Neural progenitor cell (in vitro differentiated cells): ENCODE measurements at regions not wholly inside any gene's neighbourhood (a gene's known extent, or its start where the extent isn't known, plus 50 kb on each side); places are given as distances from the start of the nearest gene placed in this dataset.

Source experiments
- DNase-seq: peaks from one replicate; pipeline ENCODE4 v3.0.0-alpha.2; 2016; ENCODE audit warnings: low spot score
- H2AFZ ChIP-seq: fragments of 200-600 bp; sonication (generic); replicated peaks from 2 replicates; pipeline ENCODE4 v1.6.1; 2016; ENCODE audit warnings: antibody characterized with exemption
- H3F3A ChIP-seq: fragments of 200-600 bp; sonication (generic); 2 replicates; pipeline ENCODE4 v1.6.1; 2016; ENCODE audit warnings: antibody characterized with exemption, low read depth
- H3K27ac ChIP-seq: fragments of 200-600 bp; sonication (generic); 2 replicates; pipeline ENCODE4 v1.5.1; 2016; ENCODE audit warnings: mild to moderate bottlenecking
- H3K27me3 ChIP-seq: fragments of 200-600 bp; sonication (generic); 2 replicates; pipeline ENCODE4 v1.6.1; 2016; ENCODE audit warnings: mild to moderate bottlenecking, moderate library complexity
- H3K36me3 ChIP-seq: fragments of 200-600 bp; sonication (generic); 2 replicates; pipeline ENCODE4 v1.5.1; 2016
- H3K4me1 ChIP-seq: fragments of 200-600 bp; sonication (generic); 2 replicates; pipeline ENCODE4 v1.6.1; 2016; ENCODE audit warnings: mixed run types
- H3K4me2 ChIP-seq: fragments of 200-600 bp; sonication (generic); 2 replicates; pipeline ENCODE4 v1.6.1; 2016
- H3K4me3 ChIP-seq: fragments of 200-600 bp; sonication (generic); 2 replicates; pipeline ENCODE4 v1.5.1; 2016
- H3K79me2 ChIP-seq: fragments of 200-600 bp; sonication (generic); 2 replicates; pipeline ENCODE4 v1.6.1; 2016; ENCODE audit warnings: low read depth
- H3K9ac ChIP-seq: fragments of 200-600 bp; sonication (generic); 2 replicates; pipeline ENCODE4 v1.6.1; 2016
- H3K9me3 ChIP-seq: fragments of 200-600 bp; sonication (generic); 2 replicates; pipeline ENCODE4 v1.5.1; 2016; ENCODE audit warnings: low read depth
- H4K20me1 ChIP-seq: fragments of 200-600 bp; sonication (generic); 2 replicates; pipeline ENCODE4 v1.6.1; 2016; ENCODE audit warnings: low read depth
- H3K27ac Mint-ChIP-seq: 3 replicates; pipeline ENCODE4 v1.8.0; 2021; ENCODE audit warnings: mixed read lengths
- H3K27me3 Mint-ChIP-seq: 2 replicates; pipeline ENCODE4 v1.8.0; 2022; ENCODE audit warnings: low read depth, mild to moderate bottlenecking, inconsistent platforms, moderate library complexity, mixed read lengths; ENCODE audit not compliant: insufficient read depth
- H3K36me3 Mint-ChIP-seq: 3 replicates; pipeline ENCODE4 v1.8.0; 2021; ENCODE audit warnings: mixed read lengths
- H3K4me1 Mint-ChIP-seq: 3 replicates; pipeline ENCODE4 v1.8.0; 2021; ENCODE audit warnings: mixed read lengths
- H3K4me3 Mint-ChIP-seq: 3 replicates; pipeline ENCODE4 v1.8.0; 2021; ENCODE audit warnings: mild to moderate bottlenecking, moderate library complexity, mixed read lengths
- H3K9me3 Mint-ChIP-seq: 3 replicates; pipeline ENCODE4 v1.8.0; 2020; ENCODE audit warnings: mixed read lengths
- EZH2 ChIP-seq: fragments of 200-600 bp; sonication (generic); IDR thresholded peaks from 2 replicates; pipeline ENCODE4 v1.6.1; 2017; ENCODE audit warnings: antibody characterized with exemption, mild to moderate bottlenecking, moderate library complexity
- EZH2phosphoT487 ChIP-seq: fragments of 200-600 bp; sonication (generic); IDR thresholded peaks from 2 replicates; pipeline ENCODE4 v1.6.1; 2017; ENCODE audit warnings: antibody characterized with exemption
- TF ChIP-seq, protein P1 (sequence below): fragments of 200-600 bp; sonication (generic); IDR thresholded peaks from 2 replicates; pipeline ENCODE4 v1.5.1; 2017; ENCODE audit warnings: antibody characterized with exemption, mild to moderate bottlenecking

- Histone ChIP-seq H3F3A (no peaks in the 10 kb centered on the region), H3K9ac (no peak overlapping the region), H3K4me2 (no peak overlapping the region), H3K79me2 (no peaks in the 10 kb centered on the region), H3K4me1 (no peaks in the 10 kb centered on the region), H2AFZ (no peak overlapping the region), H3K9me3 (no peaks in the 10 kb centered on the region), H3K27ac (no peak overlapping the region), H4K20me1 (no peaks in the 10 kb centered on the region), H3K4me3 (no peak overlapping the region), H3K36me3 (no peaks in the 10 kb centered on the region), H3K27me3 (no peaks in the 10 kb centered on the region)
- Mint-ChIP-seq H3K27me3 (no peaks in the 10 kb centered on the region), H3K4me1 (no peaks in the 10 kb centered on the region), H3K4me3 (no peak overlapping the region), H3K27ac (no peak overlapping the region), H3K36me3 (no peaks in the 10 kb centered on the region), H3K9me3 (peaks cover 7% of the 10 kb centered on the region)
- no peak for TF ChIP-seq EZH2
- TF ChIP-seq, protein P1, sequence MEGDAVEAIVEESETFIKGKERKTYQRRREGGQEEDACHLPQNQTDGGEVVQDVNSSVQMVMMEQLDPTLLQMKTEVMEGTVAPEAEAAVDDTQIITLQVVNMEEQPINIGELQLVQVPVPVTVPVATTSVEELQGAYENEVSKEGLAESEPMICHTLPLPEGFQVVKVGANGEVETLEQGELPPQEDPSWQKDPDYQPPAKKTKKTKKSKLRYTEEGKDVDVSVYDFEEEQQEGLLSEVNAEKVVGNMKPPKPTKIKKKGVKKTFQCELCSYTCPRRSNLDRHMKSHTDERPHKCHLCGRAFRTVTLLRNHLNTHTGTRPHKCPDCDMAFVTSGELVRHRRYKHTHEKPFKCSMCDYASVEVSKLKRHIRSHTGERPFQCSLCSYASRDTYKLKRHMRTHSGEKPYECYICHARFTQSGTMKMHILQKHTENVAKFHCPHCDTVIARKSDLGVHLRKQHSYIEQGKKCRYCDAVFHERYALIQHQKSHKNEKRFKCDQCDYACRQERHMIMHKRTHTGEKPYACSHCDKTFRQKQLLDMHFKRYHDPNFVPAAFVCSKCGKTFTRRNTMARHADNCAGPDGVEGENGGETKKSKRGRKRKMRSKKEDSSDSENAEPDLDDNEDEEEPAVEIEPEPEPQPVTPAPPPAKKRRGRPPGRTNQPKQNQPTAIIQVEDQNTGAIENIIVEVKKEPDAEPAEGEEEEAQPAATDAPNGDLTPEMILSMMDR = no peak
- no peak for TF ChIP-seq EZH2phosphoT487
- peak; percentile 23 for DNase-seq
Observed at GRCh38 chr20:40370800-40371199, 318.2 kb downstream of the MAFB start.

DNA sequence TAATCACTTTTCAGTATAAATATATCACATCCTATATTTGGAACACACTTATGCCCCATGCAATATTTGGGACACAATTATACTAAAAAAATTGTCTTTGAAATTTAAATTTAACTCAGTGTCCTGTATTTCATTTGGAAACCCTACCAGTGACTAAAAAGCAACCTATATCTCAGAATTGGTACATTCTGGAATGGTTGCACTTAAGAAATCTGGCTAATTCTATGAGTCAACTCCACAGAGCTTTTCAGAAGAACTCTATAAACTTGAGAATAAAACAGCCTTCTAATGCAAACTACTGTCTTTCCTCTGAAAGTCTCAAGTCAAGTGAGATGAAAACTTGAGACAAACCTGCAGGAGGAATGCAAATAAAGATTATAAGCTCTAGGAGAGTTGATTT is 320.2 kb downstream of the MAFB start:
- Histone ChIP-seq H3K79me2 (no peaks in the 10 kb centered on the region), H3K4me2 (no peak overlapping the region), H2AFZ (no peak overlapping the region), H3K4me3 (no peak overlapping the region), H3K36me3 (no peaks in the 10 kb centered on the region), H3K27me3 (no peaks in the 10 kb centered on the region), H3K4me1 (no peaks in the 10 kb centered on the region), H4K20me1 (no peaks in the 10 kb centered on the region), H3K9me3 (no peaks in the 10 kb centered on the region), H3F3A (no peaks in the 10 kb centered on the region), H3K9ac (no peak overlapping the region), H3K27ac (no peak overlapping the region)
- H3K4me3 Mint-ChIP-seq = no peak overlapping the region
- no peak for TF ChIP-seq EZH2phosphoT487
- no peaks in the 10 kb centered on the region for H3K27me3 Mint-ChIP-seq
- no peak overlapping the region for H3K27ac Mint-ChIP-seq
- H3K36me3 Mint-ChIP-seq = no peaks in the 10 kb centered on the region
- no peak for DNase-seq
- H3K4me1 Mint-ChIP-seq = no peaks in the 10 kb centered on the region
- no peaks in the 10 kb centered on the region for H3K9me3 Mint-ChIP-seq

DNA sequence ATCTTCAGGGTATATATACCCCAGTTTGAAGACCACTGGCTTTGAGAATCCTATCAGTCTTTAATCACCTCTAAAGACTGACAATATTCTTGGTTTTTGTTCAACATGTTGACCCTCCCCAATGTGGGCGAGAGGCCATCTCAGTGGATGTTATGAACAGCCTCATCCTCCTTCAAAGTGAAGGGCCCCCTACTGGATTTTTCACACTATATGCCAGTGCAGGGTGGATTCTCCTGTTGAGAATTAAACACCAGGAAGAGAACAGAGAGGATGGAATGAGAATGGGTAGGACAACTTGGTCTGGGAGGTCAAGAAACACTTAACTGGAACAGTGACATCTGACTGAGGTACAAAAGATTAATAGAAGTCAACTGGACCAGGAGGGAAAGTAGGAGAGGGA is 327.1 kb downstream of the MAFB start:
- no peak for DNase-seq
- no peak overlapping the region for H3K4me2 ChIP-seq
- Mint-ChIP-seq H3K27me3 (peaks cover 5% of the 10 kb centered on the region), H3K27ac (no peak overlapping the region), H3K9me3 (no peaks in the 10 kb centered on the region), H3K4me3 (no peak overlapping the region), H3K36me3 (no peaks in the 10 kb centered on the region), H3K4me1 (no peaks in the 10 kb centered on the region)
- no peak overlapping the region for H3K4me3 ChIP-seq
- H3K27ac ChIP-seq = no peak overlapping the region
- TF ChIP-seq EZH2phosphoT487 (no peak), EZH2 (no peak)
- TF ChIP-seq, protein P1 = no peak
- no peaks in the 10 kb centered on the region for H3F3A ChIP-seq
- H3K79me2 ChIP-seq = no peaks in the 10 kb centered on the region
- H2AFZ ChIP-seq = no peak overlapping the region
- no peaks in the 10 kb centered on the region for H4K20me1 ChIP-seq
- no peaks in the 10 kb centered on the region for H3K27me3 ChIP-seq
- no peaks in the 10 kb centered on the region for H3K9me3 ChIP-seq
- no peaks in the 10 kb centered on the region for H3K4me1 ChIP-seq
- no peak overlapping the region for H3K9ac ChIP-seq
- H3K36me3 ChIP-seq = no peaks in the 10 kb centered on the region

- no peak overlapping the region for H3K27ac Mint-ChIP-seq
- Histone ChIP-seq H3K36me3 (no peaks in the 10 kb centered on the region), H3K27ac (no peak overlapping the region), H4K20me1 (no peaks in the 10 kb centered on the region), H3K4me2 (no peak overlapping the region), H3K79me2 (no peaks in the 10 kb centered on the region), H2AFZ (no peak overlapping the region), H3K4me1 (no peaks in the 10 kb centered on the region), H3F3A (no peaks in the 10 kb centered on the region), H3K27me3 (no peaks in the 10 kb centered on the region), H3K4me3 (no peak overlapping the region), H3K9ac (no peak overlapping the region), H3K9me3 (no peaks in the 10 kb centered on the region)
- no peaks in the 10 kb centered on the region for H3K4me1 Mint-ChIP-seq
- no peaks in the 10 kb centered on the region for H3K9me3 Mint-ChIP-seq
- TF ChIP-seq EZH2phosphoT487 (no peak), EZH2 (no peak)
- TF ChIP-seq, protein P1 = no peak
- DNase-seq = no peak
- peaks cover 7% of the 10 kb centered on the region for H3K27me3 Mint-ChIP-seq
- H3K4me3 Mint-ChIP-seq = no peak overlapping the region
- H3K36me3 Mint-ChIP-seq = no peaks in the 10 kb centered on the region
Observed at GRCh38 chr20:40359131-40359912, 329.7 kb downstream of the MAFB start.
